ENCODE measurements at regions not wholly inside any gene's neighbourhood (a gene's known extent, or its start where the extent isn't known, plus 50 kb on each side); places are given as distances from the start of the nearest gene placed in this dataset.

GRCh38 chr16:5903153-5903552 lies 805.6 kb upstream of the EEF2KMT start:
- Histone ChIP-seq H3K4me1 (ENCODE audit: control insufficient read depth in 2 of 3, insufficient read depth in 2 of 3, low read depth in 1 of 3, low read length in 3 of 3) (no peaks in the 10 kb centered on the region), H3K27me3 (ENCODE audit: control insufficient read depth, insufficient read depth, low read length) (no peaks in the 10 kb centered on the region), H3K4me3 (ENCODE audit: low read length in 3 of 3) (no peak overlapping the region), H3K27ac (ENCODE audit: low read depth in 2 of 2, low read length in 2 of 2) (no peak overlapping the region), H3K9ac (ENCODE audit: low read length in 3 of 3) (no peak overlapping the region), H3K9me3 (ENCODE audit: control insufficient read depth in 2 of 3, insufficient read depth in 1 of 3, low read length in 3 of 3) (peaks cover 0 to 2% (median 0%) of the 10 kb centered on the region in 3 donors), H3K36me3 (ENCODE audit: control insufficient read depth in 2 of 3, insufficient read depth in 3 of 3, low read length in 3 of 3) (no peaks in the 10 kb centered on the region)
- intact Hi-C loops (cut with DNase I): no loop called here
- peak in 4 of 5 donors; percentile 31 to 69 (median 64) for DNase-seq
- no peak for FAIRE-seq
- no peak for TF ChIP-seq CTCF (IDR thresholded peaks at IDR 0.05; ENCODE audit: borderline replicate concordance, extremely low read depth, insufficient read depth)

- intact Hi-C loops (cut with DNase I): no loop called here
- H3K9ac ChIP-seq (ENCODE audit: low read length in 3 of 3): no peak overlapping the region
- no peak overlapping the region for H3K4me3 ChIP-seq (ENCODE audit: low read length in 3 of 3)
- FAIRE-seq (no peak), DNase-seq (no peak)
- no peak for TF ChIP-seq CTCF (IDR thresholded peaks at IDR 0.05; ENCODE audit: borderline replicate concordance, extremely low read depth, insufficient read depth)
- no peaks in the 10 kb centered on the region for H3K36me3 ChIP-seq (ENCODE audit: control insufficient read depth in 2 of 3, insufficient read depth in 3 of 3, low read length in 3 of 3)
- H3K9me3 ChIP-seq (ENCODE audit: control insufficient read depth in 2 of 3, insufficient read depth in 1 of 3, low read length in 3 of 3): no peaks in the 10 kb centered on the region
- no peaks in the 10 kb centered on the region for H3K4me1 ChIP-seq (ENCODE audit: control insufficient read depth in 2 of 3, insufficient read depth in 2 of 3, low read depth in 1 of 3, low read length in 3 of 3)
- H3K27me3 ChIP-seq (ENCODE audit: control insufficient read depth, insufficient read depth, low read length): no peaks in the 10 kb centered on the region
- H3K27ac ChIP-seq (ENCODE audit: low read depth in 2 of 2, low read length in 2 of 2): no peak overlapping the region
Observed at GRCh38 chr16:5900046-5900445, 802.5 kb upstream of the EEF2KMT start.

GRCh38 chr16:5895976-5896375 lies 798.4 kb upstream of the EEF2KMT start:
- TF ChIP-seq CTCF (IDR thresholded peaks at IDR 0.05; ENCODE audit: borderline replicate concordance, extremely low read depth, insufficient read depth): no peak
- H3K9me3 ChIP-seq (ENCODE audit: control insufficient read depth in 2 of 3, insufficient read depth in 1 of 3, low read length in 3 of 3): no peaks in the 10 kb centered on the region
- FAIRE-seq (no peak), DNase-seq (peak in 4 of 5 donors; percentile 51 to 68 (median 54))
- no peaks in the 10 kb centered on the region for H3K4me1 ChIP-seq (ENCODE audit: control insufficient read depth in 2 of 3, insufficient read depth in 2 of 3, low read depth in 1 of 3, low read length in 3 of 3)
- H3K9ac ChIP-seq (ENCODE audit: low read length in 3 of 3): no peak overlapping the region
- intact Hi-C loops (cut with DNase I): no loop called here
- no peaks in the 10 kb centered on the region for H3K36me3 ChIP-seq (ENCODE audit: control insufficient read depth in 2 of 3, insufficient read depth in 3 of 3, low read length in 3 of 3)
- H3K27me3 ChIP-seq (ENCODE audit: control insufficient read depth, insufficient read depth, low read length): no peaks in the 10 kb centered on the region
- H3K27ac ChIP-seq (ENCODE audit: low read depth in 2 of 2, low read length in 2 of 2): no peak overlapping the region
- no peak overlapping the region for H3K4me3 ChIP-seq (ENCODE audit: low read length in 3 of 3)

- FAIRE-seq (no peak), DNase-seq (no peak)
- TF ChIP-seq CTCF (IDR thresholded peaks at IDR 0.05; ENCODE audit: borderline replicate concordance, extremely low read depth, insufficient read depth): no peak
- no peaks in the 10 kb centered on the region for H3K27me3 ChIP-seq (ENCODE audit: control insufficient read depth, insufficient read depth, low read length)
- no peaks in the 10 kb centered on the region for H3K36me3 ChIP-seq (ENCODE audit: control insufficient read depth in 2 of 3, insufficient read depth in 3 of 3, low read length in 3 of 3)
- no peak overlapping the region for H3K4me3 ChIP-seq (ENCODE audit: low read length in 3 of 3)
- intact Hi-C loops (cut with DNase I): no loop called here
- H3K4me1 ChIP-seq (ENCODE audit: control insufficient read depth in 2 of 3, insufficient read depth in 2 of 3, low read depth in 1 of 3, low read length in 3 of 3): no peaks in the 10 kb centered on the region
- H3K9me3 ChIP-seq (ENCODE audit: control insufficient read depth in 2 of 3, insufficient read depth in 1 of 3, low read length in 3 of 3): no peaks in the 10 kb centered on the region
- H3K27ac ChIP-seq (ENCODE audit: low read depth in 2 of 2, low read length in 2 of 2): no peak overlapping the region
- H3K9ac ChIP-seq (ENCODE audit: low read length in 3 of 3): no peak overlapping the region
Observed at GRCh38 chr16:5895137-5895536, 797.5 kb upstream of the EEF2KMT start.
